ENCODE measurements at regions not wholly inside any gene's neighbourhood (a gene's known extent, or its start where the extent isn't known, plus 50 kb on each side); places are given as distances from the start of the nearest gene placed in this dataset.

DNA sequence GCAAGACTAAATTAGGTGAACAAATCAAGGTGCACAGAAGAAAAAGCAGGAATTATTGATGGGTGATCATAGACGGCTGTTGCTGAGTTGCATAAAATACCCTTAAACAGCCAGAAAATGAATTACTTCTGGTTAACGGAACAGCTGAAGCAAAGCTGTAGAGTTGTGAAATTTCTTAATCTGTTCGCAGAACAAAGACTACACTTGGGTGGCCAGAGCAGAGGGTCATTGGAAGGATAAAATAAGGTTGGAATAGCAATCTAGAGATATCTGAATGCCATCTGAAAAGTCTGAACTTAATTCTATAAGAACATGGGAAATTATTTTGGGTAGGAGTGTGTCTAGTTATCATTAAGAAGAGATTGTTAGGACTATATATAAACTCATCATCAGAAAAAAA, 339.1 kb upstream of the RSPO3 start:
- no peaks in the 10 kb centered on the region for H3K36me3 ChIP-seq (ENCODE audit: control insufficient read depth, insufficient read depth, low read length)
- H3K4ac ChIP-seq (ENCODE audit: low read depth, low read length) = no peak overlapping the region
- H3K9me3 ChIP-seq (ENCODE audit: control insufficient read depth, insufficient read depth, low read length) = no peaks in the 10 kb centered on the region
- intact Hi-C loops (cut with micrococcal nuclease) = no loop called here
- H3K27ac ChIP-seq (ENCODE audit: insufficient read depth, low read length) = no peak overlapping the region
- in situ Hi-C loops (cut with MboI; ENCODE audit: low sequenced_read_pairs) = no loop called here
- H3K18ac ChIP-seq (ENCODE audit: low read depth, low read length) = no peak overlapping the region
- no TSS peak for BruUV-seq (replicated peaks)
- no peak overlapping the region for H4K5ac ChIP-seq (ENCODE audit: low read depth, low read length)
- H3K23ac ChIP-seq (ENCODE audit: low read depth, low read length) = no peak overlapping the region
- dilution Hi-C loops (cut with HindIII; ENCODE audit: low sequenced_read_pairs, unreplicated experiment) = no loop called here
- POLR2A ChIA-PET (ENCODE audit: unreplicated experiment) = no interaction called here
- no peak overlapping the region for H3K14ac ChIP-seq (replicated peaks; ENCODE audit: low read depth, low read length)
- no peak overlapping the region for H3K9ac ChIP-seq (ENCODE audit: low read depth, low read length)
- no peaks in the 10 kb centered on the region for H3K9me1 ChIP-seq (ENCODE audit: insufficient read depth, low read length)
- no peak overlapping the region for H3K56ac ChIP-seq (ENCODE audit: extremely low read depth, insufficient read depth, low read length)
- no peaks in the 10 kb centered on the region; the same call in 1 of the 2 replicates for H3K27me3 ChIP-seq (ENCODE audit: control insufficient read depth, insufficient read depth, low read length)
- CTCF ChIA-PET = no interaction called here
- H2BK120ac ChIP-seq (ENCODE audit: low read depth, low read length) = no peak overlapping the region
- WGBS, 2 experiments (ENCODE audit: extremely low coverage in 2 of 2, insufficient read length in 1 of 2) = no CpG with 5 or more reads among the region's 3 CpGs
- H3K4me3 ChIP-seq (ENCODE audit: insufficient read depth, low read depth, low read length) = no peak overlapping the region
- no peak overlapping the region for H3K4me2 ChIP-seq (ENCODE audit: low read depth, low read length)
- H2AFZ ChIP-seq (replicated peaks; ENCODE audit: low read length, poor library complexity) = no peak overlapping the region
- no peak overlapping the region for H2AK9ac ChIP-seq (replicated peaks; ENCODE audit: low read depth, low read length, poor library complexity)
- H4K91ac ChIP-seq (ENCODE audit: insufficient read depth, low read depth, low read length) = no peak overlapping the region
- H2BK5ac ChIP-seq (ENCODE audit: low read depth, low read length, poor library complexity, severe bottlenecking) = no peak overlapping the region
- no peak overlapping the region for H4K8ac ChIP-seq (ENCODE audit: low read depth in 2 of 2, low read length in 2 of 2)
- no peak for TF ChIP-seq RAD21 (IDR thresholded peaks at IDR 0.05; ENCODE audit: low read length)
- TF ChIP-seq SMC3 (IDR thresholded peaks at IDR 0.05; ENCODE audit: low read depth, low read length) = no peak
- TF ChIP-seq MAZ (IDR thresholded peaks at IDR 0.05; ENCODE audit: borderline replicate concordance, low read depth, low read length) = no peak
- no peak for TF ChIP-seq RFX5 (IDR thresholded peaks at IDR 0.05; ENCODE audit: low read depth, low read length)
- no peak for TF ChIP-seq FOS (IDR thresholded peaks at IDR 0.05; ENCODE audit: low read depth, low read length)
- TF ChIP-seq, protein P1, sequence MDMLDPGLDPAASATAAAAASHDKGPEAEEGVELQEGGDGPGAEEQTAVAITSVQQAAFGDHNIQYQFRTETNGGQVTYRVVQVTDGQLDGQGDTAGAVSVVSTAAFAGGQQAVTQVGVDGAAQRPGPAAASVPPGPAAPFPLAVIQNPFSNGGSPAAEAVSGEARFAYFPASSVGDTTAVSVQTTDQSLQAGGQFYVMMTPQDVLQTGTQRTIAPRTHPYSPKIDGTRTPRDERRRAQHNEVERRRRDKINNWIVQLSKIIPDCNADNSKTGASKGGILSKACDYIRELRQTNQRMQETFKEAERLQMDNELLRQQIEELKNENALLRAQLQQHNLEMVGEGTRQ (IDR thresholded peaks at IDR 0.05; ENCODE audit: low read depth, low read length) = no peak
- no peak for TF ChIP-seq BHLHE40 (IDR thresholded peaks at IDR 0.05; ENCODE audit: low read depth, low read length)
- TF ChIP-seq NFE2L2 (IDR thresholded peaks at IDR 0.05; ENCODE audit: low read depth, low read length) = no peak
- no peak for TF ChIP-seq POLR2A (IDR thresholded peaks at IDR 0.05; ENCODE audit: low read depth, low read length)
- TF ChIP-seq RCOR1 (IDR thresholded peaks at IDR 0.05; ENCODE audit: insufficient replicate concordance, low read length) = no peak
- H3K79me1 ChIP-seq (ENCODE audit: low read depth in 1 of 2, low read length in 2 of 2) = no peaks in the 10 kb centered on the region
- DNase-seq = no peak
- no peaks in the 10 kb centered on the region for H4K20me1 ChIP-seq (ENCODE audit: insufficient read depth, low read length)
- no peaks in the 10 kb centered on the region for H3K4me1 ChIP-seq (ENCODE audit: control insufficient read depth, insufficient read depth, low read length)
- H2BK15ac ChIP-seq (ENCODE audit: low read depth, low read length) = no peak overlapping the region
- H2BK20ac ChIP-seq (ENCODE audit: low read depth, low read length) = no peak overlapping the region
- ATAC-seq (ENCODE audit: low read depth) = no peak
- no peak overlapping the region for H2AK5ac ChIP-seq (ENCODE audit: low read depth, low read length)
